GM21737 (cell line): ENCODE measurements at regions not wholly inside any gene's neighbourhood (a gene's known extent, or its start where the extent isn't known, plus 50 kb on each side); places are given as distances from the start of the nearest gene placed in this dataset.
"Not testable (repeated sequence)": the region's sequence is repeated elsewhere in the genome, so short reads cannot be mapped to it uniquely, and the experiment has no call there.

ENCODE experiments used
- ATAC-seq: cut with Tn5 transposase; IDR thresholded peaks from one replicate; pipeline ENCODE4 v1.9.1; 2021; ENCODE audit warnings: mild to moderate bottlenecking, moderate library complexity; ENCODE audit not compliant: unreplicated experiment

DNA sequence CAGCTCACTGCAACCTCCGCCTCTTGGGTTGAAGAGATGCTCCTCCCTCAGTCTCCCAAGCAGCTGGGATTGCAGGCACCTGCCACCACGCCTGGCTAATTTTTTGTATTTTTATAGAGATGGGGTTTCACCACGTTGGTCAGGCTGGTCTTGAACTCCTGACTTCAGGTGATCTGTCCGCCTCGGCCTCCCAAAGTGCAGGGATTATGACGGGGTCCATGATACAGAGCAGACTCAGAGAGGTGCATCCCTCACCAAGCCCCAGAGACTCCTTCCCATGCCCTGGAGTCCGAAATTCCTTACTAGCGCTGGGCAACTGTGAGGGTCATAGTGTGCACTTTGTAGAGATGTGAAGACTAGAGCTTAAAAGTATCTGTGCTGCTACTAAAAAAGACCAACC is 99.8 kb upstream of the IRX4 start:
- ATAC-seq = not testable (repeated sequence)

- ATAC-seq = no peak
These were observed 93.4 kb upstream of the IRX4 start for GRCh38 chr5:1975898-1976765.

DNA sequence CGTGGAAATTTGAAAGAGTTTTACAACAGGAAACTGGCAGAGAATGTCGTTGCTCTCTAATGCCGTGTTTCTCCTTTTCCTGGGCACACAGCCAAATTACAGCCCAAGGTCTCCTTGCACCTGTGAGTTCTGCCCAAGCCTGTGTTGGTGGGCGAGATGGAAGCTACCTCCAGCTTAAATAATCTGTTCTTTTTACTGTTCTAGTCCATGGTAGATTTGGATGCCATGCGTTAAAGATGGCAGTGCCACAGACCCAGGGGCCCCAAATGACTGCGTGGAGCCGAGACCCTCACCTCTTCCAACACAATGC is 92.6 kb upstream of the IRX4 start:
- no peak for ATAC-seq

GRCh38 chr5:1974501-1975405 is 92.0 kb upstream of the IRX4 start:
- no peak for ATAC-seq

DNA sequence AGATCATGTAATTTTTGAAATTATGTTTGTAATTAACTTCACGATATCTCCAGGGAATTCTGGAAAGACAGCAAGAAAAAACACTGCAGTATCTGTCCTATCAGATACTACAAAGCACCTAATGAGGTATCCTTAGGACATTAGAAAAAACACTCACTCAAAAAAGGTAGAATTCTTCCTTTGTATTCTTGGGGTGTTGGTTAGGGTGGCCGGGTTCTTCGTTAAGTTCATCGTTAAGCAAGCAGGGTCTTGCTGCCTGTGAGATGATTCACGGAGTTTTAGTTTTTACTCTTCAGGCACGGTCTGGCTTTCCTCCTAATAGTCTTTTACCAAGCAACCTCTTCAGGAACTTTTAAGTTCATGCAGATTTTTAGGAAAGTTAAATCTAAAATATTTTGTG is 91.4 kb upstream of the IRX4 start:
- ATAC-seq = no peak

- ATAC-seq = no peak
These were observed 90.8 kb upstream of the IRX4 start for GRCh38 chr5:1973391-1974013.

- ATAC-seq = no peak
These were observed 89.2 kb upstream of the IRX4 start for GRCh38 chr5:1971944-1972343.

GRCh38 chr5:1967736-1968135 is 85.0 kb upstream of the IRX4 start:
- no peak for ATAC-seq

- no peak for ATAC-seq
These were observed 83.7 kb upstream of the IRX4 start for GRCh38 chr5:1966461-1966860.

DNA sequence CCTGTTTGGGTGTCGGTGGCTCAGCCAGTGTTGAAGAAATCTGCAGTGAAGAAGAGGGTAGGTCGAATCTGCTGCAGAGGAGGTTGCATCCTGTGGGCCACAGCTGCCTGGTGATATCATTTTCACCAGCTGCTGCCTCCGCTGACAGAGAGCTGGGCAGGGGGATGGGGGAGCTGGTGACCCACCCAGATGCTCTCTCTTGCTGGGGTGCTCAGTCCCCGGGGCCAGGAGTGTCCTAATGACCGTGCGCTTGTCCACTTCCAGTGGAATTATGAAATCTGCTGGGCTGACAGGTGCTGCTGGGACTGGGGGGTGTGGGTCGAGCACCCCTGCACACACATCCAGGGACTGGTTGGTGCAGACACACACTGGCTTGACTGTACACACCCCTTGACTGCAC is 83.2 kb upstream of the IRX4 start:
- no peak for ATAC-seq

GRCh38 chr5:1963941-1964451 is 81.3 kb upstream of the IRX4 start:
- no peak for ATAC-seq

DNA sequence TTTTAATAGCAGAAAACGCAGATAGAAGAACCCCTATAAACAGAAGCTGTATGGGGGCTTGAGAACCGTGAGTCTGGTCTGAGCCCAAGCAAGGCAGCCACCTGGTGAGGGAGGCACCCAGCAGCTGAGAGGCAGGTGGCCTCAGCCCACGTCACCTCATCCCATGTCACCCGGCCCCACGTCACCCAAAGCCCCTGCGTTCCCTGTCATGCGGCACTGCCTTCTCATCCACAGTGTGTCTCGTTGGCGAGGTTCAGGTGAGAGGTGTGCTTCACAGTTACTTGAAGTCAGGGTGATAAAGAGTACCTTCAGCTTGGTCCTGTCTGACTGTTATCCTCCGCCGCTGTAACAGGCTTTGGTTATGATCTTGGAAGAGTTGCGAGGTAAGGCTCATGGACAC is 80.6 kb upstream of the IRX4 start:
- no peak for ATAC-seq

- no peak for ATAC-seq
These were observed 80.1 kb upstream of the IRX4 start for GRCh38 chr5:1962619-1963355.

DNA sequence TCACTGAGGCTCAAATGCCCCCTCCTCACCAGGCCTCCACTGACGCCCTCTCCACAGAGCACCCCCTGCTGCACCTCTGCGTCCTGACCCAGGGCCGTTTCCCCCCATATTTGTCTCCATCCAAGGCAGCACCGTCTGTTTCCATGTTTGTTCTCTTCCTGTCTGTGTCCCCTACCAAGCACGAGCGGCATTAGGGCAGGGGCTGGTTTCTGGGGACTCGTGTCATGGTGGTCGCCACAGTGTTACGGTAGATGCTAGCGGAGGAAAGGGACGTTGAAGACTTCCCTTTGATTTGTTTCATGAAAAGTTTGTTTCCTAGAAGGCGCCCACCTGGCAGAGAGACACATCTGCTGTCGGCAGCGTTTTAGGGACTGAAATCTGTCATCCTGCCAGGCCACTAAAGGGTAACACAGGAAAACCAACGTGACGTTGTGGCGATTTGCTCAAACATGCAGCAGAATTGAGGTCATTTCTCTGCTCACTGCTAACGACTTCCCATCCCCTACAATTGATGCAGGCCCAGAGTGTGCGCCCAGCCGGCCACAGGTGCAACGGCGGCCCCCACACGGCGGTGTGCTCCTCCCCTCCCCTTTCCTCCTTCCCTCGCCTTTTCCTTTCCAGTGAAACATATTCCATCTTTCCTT is 79.3 kb upstream of the IRX4 start:
- ATAC-seq = no peak

- no peak for ATAC-seq
These were observed 78.7 kb upstream of the IRX4 start for GRCh38 chr5:1961304-1961946.

DNA sequence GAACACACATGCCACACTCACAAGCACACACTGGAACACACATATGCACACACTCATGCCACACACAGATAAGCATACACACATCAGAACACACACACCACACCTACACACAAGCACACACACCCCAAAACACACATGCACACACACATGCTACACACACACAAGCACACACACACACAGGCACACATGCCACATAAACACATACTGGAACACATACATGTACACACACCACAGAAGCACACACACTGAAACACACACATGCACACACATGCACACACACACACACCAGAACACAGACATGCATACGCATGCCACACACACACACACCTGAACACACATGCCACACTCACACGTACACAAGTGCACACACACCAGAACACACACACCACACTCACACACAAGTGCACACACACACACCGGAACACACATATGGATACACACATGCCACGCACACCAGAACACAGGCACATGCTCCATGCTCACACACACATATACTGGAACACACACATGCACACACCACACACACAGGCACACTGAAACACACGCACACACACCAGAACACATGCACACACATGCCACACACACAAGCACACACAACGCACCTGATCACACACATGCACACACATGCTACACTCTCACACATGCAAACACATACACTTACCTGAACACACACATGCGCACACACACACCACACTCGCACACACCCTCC is 78.0 kb upstream of the IRX4 start:
- ATAC-seq = no peak

- no peak for ATAC-seq
These were observed 77.2 kb upstream of the IRX4 start for GRCh38 chr5:1959725-1960581.

DNA sequence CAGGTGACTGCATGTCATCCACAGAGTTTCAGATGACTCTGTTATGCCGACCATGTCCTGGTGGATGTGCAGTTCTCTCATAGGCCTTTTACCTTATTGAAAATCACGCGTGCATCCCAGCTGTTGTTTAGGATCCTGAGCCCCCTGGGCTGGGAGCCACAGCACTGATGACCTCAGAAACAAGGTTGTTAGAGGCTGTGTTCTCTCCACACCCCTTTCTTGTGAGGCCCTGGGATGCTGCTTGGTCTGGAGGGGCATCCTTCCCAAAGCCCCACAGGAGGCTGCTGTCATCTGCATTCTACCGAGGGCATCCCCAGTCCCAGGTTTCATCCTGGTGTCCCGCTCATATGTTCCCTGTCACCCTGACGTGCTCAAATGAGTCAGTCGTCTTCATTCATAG is 76.5 kb upstream of the IRX4 start:
- no peak for ATAC-seq
